ENCODE measurements at regions not wholly inside any gene's neighbourhood (a gene's known extent, or its start where the extent isn't known, plus 50 kb on each side); places are given as distances from the start of the nearest gene placed in this dataset.

DNA sequence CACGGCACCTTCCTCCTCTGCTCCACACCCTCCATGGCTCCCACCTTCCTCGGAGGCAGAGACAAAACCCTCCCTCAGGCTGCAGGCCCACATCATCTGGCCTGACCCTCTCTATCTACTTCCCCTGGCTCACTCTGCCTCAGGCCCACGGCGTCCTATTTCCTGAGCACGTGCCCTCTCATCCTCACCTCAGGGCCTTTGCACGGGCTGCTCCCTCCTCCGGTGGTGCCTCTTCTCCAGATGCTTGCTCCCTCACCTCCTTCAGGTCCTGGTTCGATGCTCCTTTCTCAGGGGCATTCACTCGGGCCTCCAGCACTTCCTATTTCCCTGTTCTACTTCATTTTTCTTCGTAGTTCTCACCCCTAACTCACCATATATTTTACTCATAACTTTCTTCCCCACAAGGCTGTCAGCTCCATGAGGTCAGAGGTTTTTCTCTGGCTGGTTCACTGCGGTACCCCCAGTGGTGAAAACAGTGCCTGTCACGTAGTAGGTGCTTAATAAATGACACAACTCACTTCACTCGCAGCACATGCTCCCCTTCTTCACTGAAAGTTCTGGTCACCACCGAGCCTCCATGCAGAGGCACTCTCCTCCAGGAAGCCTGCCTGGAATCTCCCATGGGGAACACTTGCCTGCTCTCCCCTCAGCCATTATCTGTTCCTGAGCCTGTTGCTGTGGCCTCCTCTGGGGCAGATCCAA lies 130.7 kb downstream of the WNT7A start:
- Histone ChIP-seq H3K4me1 (no peaks in the 10 kb centered on the region), H3K27me3 (peaks cover 20% of the 10 kb centered on the region), H3K27ac (no peak overlapping the region), H3K4me3 (no peak overlapping the region), H3K9me3 (no peaks in the 10 kb centered on the region), H3K36me3 (no peaks in the 10 kb centered on the region)
- 86% methylated on average over 14 of the region's 14 CpGs for WGBS
- DNase-seq (ENCODE audit: low spot score in 2 of 2), result no peak
- TF ChIP-seq EP300 (IDR thresholded peaks at IDR 0.05) (no peak), POLR2A (IDR thresholded peaks at IDR 0.05) (no peak), POLR2AphosphoS5 (IDR thresholded peaks at IDR 0.05) (no peak)
- TF ChIP-seq, protein P1, sequence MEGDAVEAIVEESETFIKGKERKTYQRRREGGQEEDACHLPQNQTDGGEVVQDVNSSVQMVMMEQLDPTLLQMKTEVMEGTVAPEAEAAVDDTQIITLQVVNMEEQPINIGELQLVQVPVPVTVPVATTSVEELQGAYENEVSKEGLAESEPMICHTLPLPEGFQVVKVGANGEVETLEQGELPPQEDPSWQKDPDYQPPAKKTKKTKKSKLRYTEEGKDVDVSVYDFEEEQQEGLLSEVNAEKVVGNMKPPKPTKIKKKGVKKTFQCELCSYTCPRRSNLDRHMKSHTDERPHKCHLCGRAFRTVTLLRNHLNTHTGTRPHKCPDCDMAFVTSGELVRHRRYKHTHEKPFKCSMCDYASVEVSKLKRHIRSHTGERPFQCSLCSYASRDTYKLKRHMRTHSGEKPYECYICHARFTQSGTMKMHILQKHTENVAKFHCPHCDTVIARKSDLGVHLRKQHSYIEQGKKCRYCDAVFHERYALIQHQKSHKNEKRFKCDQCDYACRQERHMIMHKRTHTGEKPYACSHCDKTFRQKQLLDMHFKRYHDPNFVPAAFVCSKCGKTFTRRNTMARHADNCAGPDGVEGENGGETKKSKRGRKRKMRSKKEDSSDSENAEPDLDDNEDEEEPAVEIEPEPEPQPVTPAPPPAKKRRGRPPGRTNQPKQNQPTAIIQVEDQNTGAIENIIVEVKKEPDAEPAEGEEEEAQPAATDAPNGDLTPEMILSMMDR (IDR thresholded peaks at IDR 0.05), result no peak

DNA sequence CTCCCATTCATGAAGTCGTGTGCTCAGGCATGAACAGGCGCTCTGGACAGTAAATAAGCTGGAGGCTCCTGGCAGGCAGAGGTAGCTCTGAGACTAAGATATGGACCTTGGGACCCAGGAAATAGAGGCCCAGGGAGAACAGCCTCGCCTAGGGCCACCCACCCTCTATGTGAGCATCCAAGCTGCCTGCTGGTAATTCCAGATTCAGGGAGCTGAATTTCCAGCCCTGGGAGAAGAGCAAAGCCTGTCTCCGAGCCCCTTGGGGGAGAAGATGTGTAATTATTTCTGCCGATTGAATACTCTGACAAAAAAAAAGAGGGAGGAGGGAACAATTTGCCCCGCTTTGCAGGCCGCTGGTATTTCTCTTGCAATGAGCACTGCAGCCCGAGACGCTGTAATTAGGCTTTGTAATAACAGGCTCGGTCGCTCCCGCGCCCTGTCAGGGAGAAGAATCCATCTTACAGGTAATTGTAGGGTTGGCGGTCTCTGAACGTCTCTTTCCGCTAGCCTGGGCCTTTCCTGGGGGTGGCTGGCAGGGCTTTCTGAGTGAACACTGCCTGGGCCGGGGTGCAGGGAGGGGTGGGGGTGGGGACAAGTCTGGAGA lies 131.5 kb downstream of the WNT7A start:
- no peak for DNase-seq (ENCODE audit: low spot score in 2 of 2)
- Histone ChIP-seq H3K36me3 (no peaks in the 10 kb centered on the region), H3K27ac (no peak overlapping the region), H3K9me3 (no peaks in the 10 kb centered on the region), H3K27me3 (peaks cover 20% of the 10 kb centered on the region), H3K4me3 (no peak overlapping the region), H3K4me1 (no peaks in the 10 kb centered on the region)
- TF ChIP-seq POLR2A (IDR thresholded peaks at IDR 0.05), result no peak
- no peak for TF ChIP-seq EP300 (IDR thresholded peaks at IDR 0.05)
- TF ChIP-seq, protein P1 (IDR thresholded peaks at IDR 0.05), result no peak
- TF ChIP-seq POLR2AphosphoS5 (IDR thresholded peaks at IDR 0.05), result no peak
- WGBS, result 73% methylated on average over 16 of the region's 17 CpGs

DNA sequence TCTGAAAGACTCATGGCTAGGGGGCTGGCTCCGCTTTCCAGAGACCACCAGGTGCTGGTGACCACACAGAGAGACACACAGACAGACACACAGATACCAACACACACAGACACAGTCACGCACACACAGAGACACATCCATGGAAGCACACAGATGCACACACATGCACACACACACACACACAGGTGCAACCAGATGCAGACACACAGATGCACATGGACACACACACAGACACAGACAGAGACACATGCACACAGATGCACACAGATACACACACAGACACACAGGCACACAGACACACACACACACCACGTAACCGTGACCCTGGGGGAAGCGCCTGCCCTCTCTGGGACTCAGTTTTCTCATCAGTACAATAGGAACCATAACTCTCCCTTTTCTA lies 132.2 kb downstream of the WNT7A start:
- H3K4me1 ChIP-seq, result no peaks in the 10 kb centered on the region
- H3K27me3 ChIP-seq, result peaks cover 20% of the 10 kb centered on the region
- H3K27ac ChIP-seq, result no peak overlapping the region
- H3K4me3 ChIP-seq, result no peak overlapping the region
- no peaks in the 10 kb centered on the region for H3K36me3 ChIP-seq
- TF ChIP-seq EP300 (IDR thresholded peaks at IDR 0.05), result no peak
- TF ChIP-seq POLR2A (IDR thresholded peaks at IDR 0.05), result no peak
- TF ChIP-seq POLR2AphosphoS5 (IDR thresholded peaks at IDR 0.05), result no peak
- TF ChIP-seq, protein P1 (IDR thresholded peaks at IDR 0.05), result no peak
- no peak for DNase-seq (ENCODE audit: low spot score in 2 of 2)
- 100% methylated on average over 1 of the region's 5 CpGs for WGBS
- no peaks in the 10 kb centered on the region for H3K9me3 ChIP-seq

DNA sequence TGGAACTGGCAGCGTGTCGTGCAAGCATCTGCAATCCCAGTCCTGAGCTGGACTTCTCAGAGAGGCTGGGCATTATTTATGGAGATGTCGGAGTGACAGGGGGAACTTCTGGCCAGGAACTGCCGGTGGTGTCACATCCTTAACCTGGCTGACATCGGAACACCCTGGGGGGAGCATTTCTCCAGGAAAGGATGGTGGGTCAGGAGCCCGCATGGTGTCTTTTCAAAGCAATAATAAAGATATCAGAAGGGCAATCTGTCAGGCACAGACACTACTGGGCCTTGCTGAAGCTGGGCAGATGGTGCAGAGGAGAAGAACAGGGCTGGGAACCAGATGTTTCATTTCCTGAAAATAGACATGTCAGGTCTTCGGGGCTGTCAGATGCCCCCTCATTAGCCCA lies 133.5 kb downstream of the WNT7A start:
- no peaks in the 10 kb centered on the region for H3K36me3 ChIP-seq
- H3K4me3 ChIP-seq, result no peak overlapping the region
- H3K9me3 ChIP-seq, result no peaks in the 10 kb centered on the region
- H3K4me1 ChIP-seq, result no peaks in the 10 kb centered on the region
- no peak overlapping the region for H3K27ac ChIP-seq
- WGBS, result 43% methylated on average over 7 of the region's 7 CpGs
- no peak for DNase-seq (ENCODE audit: low spot score in 2 of 2)
- TF ChIP-seq EP300 (IDR thresholded peaks at IDR 0.05) (no peak), POLR2AphosphoS5 (IDR thresholded peaks at IDR 0.05) (no peak), POLR2A (IDR thresholded peaks at IDR 0.05) (no peak)
- TF ChIP-seq, protein P1 (IDR thresholded peaks at IDR 0.05), result no peak
- H3K27me3 ChIP-seq, result peaks cover 20% of the 10 kb centered on the region

DNA sequence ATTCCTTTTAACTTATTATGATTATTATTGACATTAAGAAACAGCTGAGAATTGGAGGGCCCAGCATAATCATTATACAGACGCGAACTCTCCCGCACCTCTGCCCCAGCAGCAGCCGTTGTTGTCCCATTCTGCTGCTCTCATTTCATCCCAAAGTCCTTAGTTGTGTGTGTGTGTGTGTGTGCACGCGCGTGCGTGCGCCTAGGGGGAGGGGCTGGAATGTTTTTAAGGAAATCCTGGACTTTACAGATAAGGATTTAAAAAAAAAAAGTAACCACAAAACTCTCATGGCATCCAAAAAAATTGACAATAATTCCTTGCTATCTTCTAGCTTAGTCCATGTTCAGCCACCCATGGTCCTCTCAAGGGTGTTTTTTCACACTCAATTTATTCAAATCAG lies 134.2 kb downstream of the WNT7A start:
- 73% methylated on average over 9 of the region's 9 CpGs for WGBS
- no peaks in the 10 kb centered on the region for H3K36me3 ChIP-seq
- H3K4me1 ChIP-seq, result no peaks in the 10 kb centered on the region
- H3K9me3 ChIP-seq, result no peaks in the 10 kb centered on the region
- H3K27me3 ChIP-seq, result peaks cover 20% of the 10 kb centered on the region
- DNase-seq (ENCODE audit: low spot score in 2 of 2), result no peak
- TF ChIP-seq POLR2AphosphoS5 (IDR thresholded peaks at IDR 0.05) (no peak), POLR2A (IDR thresholded peaks at IDR 0.05) (no peak), EP300 (IDR thresholded peaks at IDR 0.05) (no peak)
- TF ChIP-seq, protein P1 (IDR thresholded peaks at IDR 0.05), result no peak
- H3K27ac ChIP-seq, result no peak overlapping the region
- no peak overlapping the region for H3K4me3 ChIP-seq
